HEK293 (cell line): ENCODE measurements at regions not wholly inside any gene's neighbourhood (a gene's known extent, or its start where the extent isn't known, plus 50 kb on each side); places are given as distances from the start of the nearest gene placed in this dataset.

Experiments
- CTCF ChIA-PET: fragments of 350-600 bp; formaldehyde crosslinking; extraction: SDS; loops from one replicate; lab custom pipeline; 2021; ENCODE audit warnings: antibody characterized with exemption; lab: Yijun Ruan, JAX
- POLR2A ChIA-PET: fragments of 300-600 bp; formaldehyde crosslinking; extraction: SDS; loops from one replicate; lab custom pipeline; 2020; ENCODE audit warnings: antibody characterized with exemption, inconsistent platforms; lab: Yijun Ruan, JAX
- H3K27ac ChIP-seq: fragments of 200-500 bp; sonication (Bioruptor generic); 2 replicates; pipeline ENCODE4 v1.5.1; 2014; ENCODE audit warnings: low read depth, low read length, control low read depth, inconsistent platforms; ENCODE audit errors: extremely low read depth
- H3K36me3 ChIP-seq, 2 experiments: fragments of 200-500 bp in 1 of 2; sonication (Bioruptor generic) in 1 of 2; 1 replicate in 1 of 2; 2 replicates in 1 of 2; pipeline ENCODE4 v1.5.1; 2014 to 2017; ENCODE audit warnings: inconsistent platforms in 2 of 2, low read length in 2 of 2; ENCODE audit not compliant: control insufficient read depth in 2 of 2, insufficient read depth in 1 of 2
- H3K4me1 ChIP-seq: fragments of 200-500 bp; sonication (Bioruptor generic); 2 replicates; pipeline ENCODE4 v1.5.1; 2014; ENCODE audit warnings: mild to moderate bottlenecking, low read length, inconsistent platforms; ENCODE audit not compliant: control insufficient read depth, insufficient read depth
- H3K4me3 ChIP-seq: 2 replicates; pipeline ENCODE4 v1.5.1; 2011; ENCODE audit warnings: low read depth, mild to moderate bottlenecking, control low read depth, low read length, moderate library complexity
- H3K9me3 ChIP-seq: fragments of 200-500 bp; sonication (Bioruptor generic); 2 replicates; pipeline ENCODE4 v1.5.1; 2014; ENCODE audit warnings: low read depth, low read length, inconsistent platforms; ENCODE audit not compliant: control insufficient read depth, insufficient read depth
- HOXA7 ChIP-seq: sonication (generic); formaldehyde crosslinking; IDR thresholded peaks from 2 replicates; pipeline ENCODE4 v1.8.1; 2022; ENCODE audit warnings: missing genetic modification reagents, borderline replicate concordance
- KLF8 ChIP-seq: fragments of 450-650 bp; formaldehyde crosslinking; IDR thresholded peaks from 2 replicates; pipeline ENCODE4 v1.5.1; 2016; ENCODE audit warnings: missing biosample characterization, missing genetic modification characterization
- KLF9 ChIP-seq: fragments of 450-650 bp; formaldehyde crosslinking; IDR thresholded peaks from 2 replicates; pipeline ENCODE4 v1.5.1; 2016; ENCODE audit warnings: missing biosample characterization, missing genetic modification characterization, low read depth
- MYNN ChIP-seq: fragments of 450-650 bp; formaldehyde crosslinking; IDR thresholded peaks from 2 replicates; pipeline ENCODE4 v1.5.1; 2016; ENCODE audit warnings: missing biosample characterization, missing genetic modification characterization, borderline replicate concordance
- ZBTB17 ChIP-seq: fragments of 450-650 bp; formaldehyde crosslinking; IDR thresholded peaks from 2 replicates; pipeline ENCODE4 v1.5.1; 2016; ENCODE audit warnings: missing biosample characterization, missing genetic modification characterization
- ZIC2 ChIP-seq: fragments of 450-650 bp; formaldehyde crosslinking; IDR thresholded peaks from 2 replicates; pipeline ENCODE4 v1.5.1; 2016; ENCODE audit warnings: missing biosample characterization, missing genetic modification characterization
- ZNF354C ChIP-seq: fragments of 450-650 bp; formaldehyde crosslinking; IDR thresholded peaks from 2 replicates; pipeline ENCODE4 v1.5.1; 2016; ENCODE audit warnings: missing biosample characterization, missing genetic modification characterization, low read depth, borderline replicate concordance
- ZNF510 ChIP-seq: fragments of 450-650 bp; formaldehyde crosslinking; IDR thresholded peaks from 2 replicates; pipeline ENCODE4 v1.5.1; 2018; ENCODE audit warnings: mild to moderate bottlenecking, missing genetic modification characterization, missing biosample characterization; ENCODE audit not compliant: insufficient replicate concordance
- ZNF555 ChIP-seq: fragments of 450-650 bp; formaldehyde crosslinking; conservative IDR thresholded peaks from 2 replicates; pipeline ENCODE4 v1.5.1; 2017; ENCODE audit warnings: missing biosample characterization, mild to moderate bottlenecking, missing genetic modification characterization, inconsistent platforms
- ZNF621 ChIP-seq: fragments of 450-650 bp; formaldehyde crosslinking; IDR thresholded peaks from 2 replicates; pipeline ENCODE4 v1.5.1; 2017; ENCODE audit warnings: missing biosample characterization, missing genetic modification characterization
- ZNF677 ChIP-seq: fragments of 450-650 bp; IDR thresholded peaks from 2 replicates; pipeline ENCODE4 v1.5.0; 2018; ENCODE audit warnings: missing biosample characterization, mild to moderate bottlenecking, missing genetic modification characterization, moderate library complexity
- TF ChIP-seq, protein P1 (sequence below): fragments of 450-650 bp; formaldehyde crosslinking; IDR thresholded peaks from 2 replicates; pipeline ENCODE4 v1.5.1; 2016; ENCODE audit warnings: missing biosample characterization, missing genetic modification characterization
- TF ChIP-seq, protein P2 (sequence below): fragments of 450-650 bp; formaldehyde crosslinking; IDR thresholded peaks from 2 replicates; pipeline ENCODE4 v1.5.1; 2016; ENCODE audit warnings: missing biosample characterization, missing genetic modification characterization
- TF ChIP-seq, protein P3 (sequence below): fragments of 450-650 bp; formaldehyde crosslinking; IDR thresholded peaks from 2 replicates; pipeline ENCODE4 v1.5.1; 2016; ENCODE audit warnings: missing biosample characterization, missing genetic modification characterization
- TF ChIP-seq, protein P4 (sequence below): fragments of 450-650 bp; formaldehyde crosslinking; IDR thresholded peaks from 2 replicates; pipeline ENCODE4 v1.5.1; 2016; ENCODE audit warnings: missing biosample characterization, missing genetic modification characterization
- TF ChIP-seq, protein P5 (sequence below): sonication (generic); formaldehyde crosslinking; IDR thresholded peaks from 2 replicates; pipeline ENCODE4 v1.8.1; 2022; ENCODE audit warnings: mild to moderate bottlenecking, moderate library complexity, missing genetic modification reagents
- TF ChIP-seq, protein P6 (sequence below): fragments of 450-650 bp; formaldehyde crosslinking; IDR thresholded peaks from 2 replicates; pipeline ENCODE4 v1.5.1; 2016; ENCODE audit warnings: missing biosample characterization, missing genetic modification characterization, borderline replicate concordance

DNA sequence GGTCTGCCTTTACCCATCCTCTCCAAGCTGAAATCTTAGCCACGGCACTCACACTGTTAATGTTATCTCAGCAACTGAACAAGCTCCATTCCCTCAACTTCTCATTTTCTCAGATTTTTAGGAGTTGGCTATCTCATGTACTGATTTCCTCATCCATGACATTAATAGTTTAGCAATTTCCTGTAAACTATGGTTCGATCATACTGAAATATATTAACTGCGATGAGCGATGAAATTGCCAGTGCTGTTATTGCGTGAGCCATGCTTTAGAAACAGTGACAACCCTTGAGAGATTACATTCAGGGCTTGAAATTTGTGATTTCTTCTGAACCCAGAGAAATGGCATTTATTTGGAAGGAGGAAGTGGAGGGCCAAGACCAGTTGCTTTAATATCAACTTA lies 223.7 kb downstream of the GPAT3 start (continued):
- TF ChIP-seq ZNF555 (tag by site-specific recombination) (no peak), ZBTB17 (tag by site-specific recombination) (no peak), ZNF677 (no peak), ZNF621 (tag by site-specific recombination) (no peak), MYNN (no peak)
- TF ChIP-seq, protein P1, sequence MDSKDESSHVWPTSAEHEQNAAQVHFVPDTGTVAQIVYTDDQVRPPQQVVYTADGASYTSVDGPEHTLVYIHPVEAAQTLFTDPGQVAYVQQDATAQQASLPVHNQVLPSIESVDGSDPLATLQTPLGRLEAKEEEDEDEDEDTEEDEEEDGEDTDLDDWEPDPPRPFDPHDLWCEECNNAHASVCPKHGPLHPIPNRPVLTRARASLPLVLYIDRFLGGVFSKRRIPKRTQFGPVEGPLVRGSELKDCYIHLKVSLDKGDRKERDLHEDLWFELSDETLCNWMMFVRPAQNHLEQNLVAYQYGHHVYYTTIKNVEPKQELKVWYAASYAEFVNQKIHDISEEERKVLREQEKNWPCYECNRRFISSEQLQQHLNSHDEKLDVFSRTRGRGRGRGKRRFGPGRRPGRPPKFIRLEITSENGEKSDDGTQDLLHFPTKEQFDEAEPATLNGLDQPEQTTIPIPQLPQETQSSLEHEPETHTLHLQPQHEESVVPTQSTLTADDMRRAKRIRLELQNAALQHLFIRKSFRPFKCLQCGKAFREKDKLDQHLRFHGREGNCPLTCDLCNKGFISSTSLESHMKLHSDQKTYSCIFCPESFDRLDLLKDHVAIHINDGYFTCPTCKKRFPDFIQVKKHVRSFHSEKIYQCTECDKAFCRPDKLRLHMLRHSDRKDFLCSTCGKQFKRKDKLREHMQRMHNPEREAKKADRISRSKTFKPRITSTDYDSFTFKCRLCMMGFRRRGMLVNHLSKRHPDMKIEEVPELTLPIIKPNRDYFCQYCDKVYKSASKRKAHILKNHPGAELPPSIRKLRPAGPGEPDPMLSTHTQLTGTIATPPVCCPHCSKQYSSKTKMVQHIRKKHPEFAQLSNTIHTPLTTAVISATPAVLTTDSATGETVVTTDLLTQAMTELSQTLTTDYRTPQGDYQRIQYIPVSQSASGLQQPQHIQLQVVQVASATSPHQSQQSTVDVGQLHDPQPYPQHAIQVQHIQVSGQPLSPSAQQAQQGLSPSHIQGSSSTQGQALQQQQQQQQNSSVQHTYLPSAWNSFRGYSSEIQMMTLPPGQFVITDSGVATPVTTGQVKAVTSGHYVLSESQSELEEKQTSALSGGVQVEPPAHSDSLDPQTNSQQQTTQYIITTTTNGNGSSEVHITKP (tag by site-specific recombination): no peak

DNA sequence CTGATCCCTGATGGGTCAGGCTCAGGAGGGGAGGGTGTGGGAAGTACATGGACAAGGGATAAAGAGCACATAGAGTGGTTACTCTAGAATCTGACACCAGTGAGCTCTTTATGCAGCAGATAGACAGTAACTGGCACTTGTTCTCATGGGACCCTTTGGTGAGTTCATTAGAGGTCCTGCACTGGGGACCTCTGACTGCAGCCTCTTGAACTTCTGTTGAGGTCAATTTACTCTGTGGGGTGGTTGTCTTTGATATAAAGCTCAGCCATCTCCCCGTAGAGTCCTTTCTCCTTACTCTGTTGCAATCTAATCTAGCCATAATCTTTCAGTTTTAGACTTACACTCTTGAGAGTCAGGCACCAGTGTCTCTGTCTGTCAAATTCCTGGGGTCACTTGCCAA lies 222.4 kb downstream of the GPAT3 start:
- H3K4me1 ChIP-seq: no peaks in the 10 kb centered on the region
- ChIA-PET POLR2A (no interaction called here), CTCF (interaction anchor here (0.6 to 1.3 kb wide), 3 partner anchors 112 to 267 kb away, joined by 3 to 4 read pairs (median 3); no protein-coding TSS in a partner anchor)
- H3K27ac ChIP-seq: no peak overlapping the region
- TF ChIP-seq, protein P2, sequence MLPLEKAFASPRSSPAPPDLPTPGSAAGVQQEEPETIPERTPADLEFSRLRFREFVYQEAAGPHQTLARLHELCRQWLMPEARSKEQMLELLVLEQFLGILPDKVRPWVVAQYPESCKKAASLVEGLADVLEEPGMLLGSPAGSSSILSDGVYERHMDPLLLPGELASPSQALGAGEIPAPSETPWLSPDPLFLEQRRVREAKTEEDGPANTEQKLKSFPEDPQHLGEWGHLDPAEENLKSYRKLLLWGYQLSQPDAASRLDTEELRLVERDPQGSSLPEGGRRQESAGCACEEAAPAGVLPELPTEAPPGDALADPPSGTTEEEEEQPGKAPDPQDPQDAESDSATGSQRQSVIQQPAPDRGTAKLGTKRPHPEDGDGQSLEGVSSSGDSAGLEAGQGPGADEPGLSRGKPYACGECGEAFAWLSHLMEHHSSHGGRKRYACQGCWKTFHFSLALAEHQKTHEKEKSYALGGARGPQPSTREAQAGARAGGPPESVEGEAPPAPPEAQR (tag by site-specific recombination): no peak
- TF ChIP-seq, protein P3, sequence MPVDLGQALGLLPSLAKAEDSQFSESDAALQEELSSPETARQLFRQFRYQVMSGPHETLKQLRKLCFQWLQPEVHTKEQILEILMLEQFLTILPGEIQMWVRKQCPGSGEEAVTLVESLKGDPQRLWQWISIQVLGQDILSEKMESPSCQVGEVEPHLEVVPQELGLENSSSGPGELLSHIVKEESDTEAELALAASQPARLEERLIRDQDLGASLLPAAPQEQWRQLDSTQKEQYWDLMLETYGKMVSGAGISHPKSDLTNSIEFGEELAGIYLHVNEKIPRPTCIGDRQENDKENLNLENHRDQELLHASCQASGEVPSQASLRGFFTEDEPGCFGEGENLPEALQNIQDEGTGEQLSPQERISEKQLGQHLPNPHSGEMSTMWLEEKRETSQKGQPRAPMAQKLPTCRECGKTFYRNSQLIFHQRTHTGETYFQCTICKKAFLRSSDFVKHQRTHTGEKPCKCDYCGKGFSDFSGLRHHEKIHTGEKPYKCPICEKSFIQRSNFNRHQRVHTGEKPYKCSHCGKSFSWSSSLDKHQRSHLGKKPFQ (tag by site-specific recombination): no peak
- TF ChIP-seq ZNF354C (tag by site-specific recombination) (no peak), KLF9 (tag by site-specific recombination) (no peak), ZNF677 (no peak), ZIC2 (no peak), ZNF510 (no peak)
- TF ChIP-seq, protein P4, sequence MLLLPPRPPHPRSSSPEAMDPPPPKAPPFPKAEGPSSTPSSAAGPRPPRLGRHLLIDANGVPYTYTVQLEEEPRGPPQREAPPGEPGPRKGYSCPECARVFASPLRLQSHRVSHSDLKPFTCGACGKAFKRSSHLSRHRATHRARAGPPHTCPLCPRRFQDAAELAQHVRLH (tag by site-specific recombination): no peak
- TF ChIP-seq, protein P5, sequence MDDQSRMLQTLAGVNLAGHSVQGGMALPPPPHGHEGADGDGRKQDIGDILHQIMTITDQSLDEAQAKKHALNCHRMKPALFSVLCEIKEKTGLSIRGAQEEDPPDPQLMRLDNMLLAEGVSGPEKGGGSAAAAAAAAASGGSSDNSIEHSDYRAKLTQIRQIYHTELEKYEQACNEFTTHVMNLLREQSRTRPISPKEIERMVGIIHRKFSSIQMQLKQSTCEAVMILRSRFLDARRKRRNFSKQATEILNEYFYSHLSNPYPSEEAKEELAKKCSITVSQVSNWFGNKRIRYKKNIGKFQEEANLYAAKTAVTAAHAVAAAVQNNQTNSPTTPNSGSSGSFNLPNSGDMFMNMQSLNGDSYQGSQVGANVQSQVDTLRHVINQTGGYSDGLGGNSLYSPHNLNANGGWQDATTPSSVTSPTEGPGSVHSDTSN (CRISPR knock-in tag): no peak
- TF ChIP-seq, all 188 proteins: peak for 0
- Histone ChIP-seq H3K4me3 (no peak overlapping the region), H3K9me3 (no peaks in the 10 kb centered on the region), H3K36me3 (no peaks in the 10 kb centered on the region)

DNA sequence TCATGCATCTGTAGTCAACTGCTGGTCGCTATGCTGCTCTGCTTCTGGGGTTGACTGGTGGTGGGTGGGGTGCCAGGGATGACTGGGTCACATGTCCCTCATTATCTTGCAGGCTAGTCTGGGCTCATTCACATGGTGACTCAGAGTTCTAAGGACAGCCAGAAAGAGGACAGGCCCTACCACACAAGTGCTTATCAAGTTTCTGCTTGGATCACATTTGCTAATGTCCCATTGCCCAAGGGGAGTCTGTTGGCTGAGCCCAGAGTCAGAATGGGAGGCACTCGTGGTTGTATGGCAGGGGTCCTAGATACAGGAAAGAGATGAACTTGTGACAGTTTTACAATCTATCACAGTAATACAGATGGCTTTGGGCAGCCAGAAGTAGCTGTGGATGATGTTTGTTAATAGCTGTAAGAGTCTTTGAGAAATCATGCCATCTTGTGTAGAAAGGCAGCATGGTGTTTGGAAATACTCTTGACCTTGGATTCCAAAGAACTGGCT lies 221.3 kb downstream of the GPAT3 start:
- no peaks in the 10 kb centered on the region for H3K36me3 ChIP-seq
- no peaks in the 10 kb centered on the region for H3K4me1 ChIP-seq
- ChIA-PET POLR2A (no interaction called here), CTCF (no interaction called here)
- H3K27ac ChIP-seq: no peak overlapping the region
- H3K9me3 ChIP-seq: no peaks in the 10 kb centered on the region
- no peak for TF ChIP-seq KLF8 (tag by site-specific recombination)
- TF ChIP-seq, protein P6, sequence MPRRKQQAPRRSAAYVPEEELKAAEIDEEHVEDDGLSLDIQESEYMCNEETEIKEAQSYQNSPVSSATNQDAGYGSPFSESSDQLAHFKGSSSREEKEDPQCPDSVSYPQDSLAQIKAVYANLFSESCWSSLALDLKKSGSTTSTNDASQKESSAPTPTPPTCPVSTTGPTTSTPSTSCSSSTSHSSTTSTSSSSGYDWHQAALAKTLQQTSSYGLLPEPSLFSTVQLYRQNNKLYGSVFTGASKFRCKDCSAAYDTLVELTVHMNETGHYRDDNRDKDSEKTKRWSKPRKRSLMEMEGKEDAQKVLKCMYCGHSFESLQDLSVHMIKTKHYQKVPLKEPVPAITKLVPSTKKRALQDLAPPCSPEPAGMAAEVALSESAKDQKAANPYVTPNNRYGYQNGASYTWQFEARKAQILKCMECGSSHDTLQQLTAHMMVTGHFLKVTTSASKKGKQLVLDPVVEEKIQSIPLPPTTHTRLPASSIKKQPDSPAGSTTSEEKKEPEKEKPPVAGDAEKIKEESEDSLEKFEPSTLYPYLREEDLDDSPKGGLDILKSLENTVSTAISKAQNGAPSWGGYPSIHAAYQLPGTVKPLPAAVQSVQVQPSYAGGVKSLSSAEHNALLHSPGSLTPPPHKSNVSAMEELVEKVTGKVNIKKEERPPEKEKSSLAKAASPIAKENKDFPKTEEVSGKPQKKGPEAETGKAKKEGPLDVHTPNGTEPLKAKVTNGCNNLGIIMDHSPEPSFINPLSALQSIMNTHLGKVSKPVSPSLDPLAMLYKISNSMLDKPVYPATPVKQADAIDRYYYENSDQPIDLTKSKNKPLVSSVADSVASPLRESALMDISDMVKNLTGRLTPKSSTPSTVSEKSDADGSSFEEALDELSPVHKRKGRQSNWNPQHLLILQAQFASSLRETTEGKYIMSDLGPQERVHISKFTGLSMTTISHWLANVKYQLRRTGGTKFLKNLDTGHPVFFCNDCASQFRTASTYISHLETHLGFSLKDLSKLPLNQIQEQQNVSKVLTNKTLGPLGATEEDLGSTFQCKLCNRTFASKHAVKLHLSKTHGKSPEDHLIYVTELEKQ (tag by site-specific recombination): no peak
- TF ChIP-seq HOXA7 (CRISPR knock-in tag): no peak
- H3K4me3 ChIP-seq: no peak overlapping the region
